Left lung (tissue), 4 donors: ENCODE measurements at regions not wholly inside any gene's neighbourhood (a gene's known extent, or its start where the extent isn't known, plus 50 kb on each side); places are given as distances from the start of the nearest gene placed in this dataset.
A peak's percentile ranks its signal among the peaks of the same experiment; 100 is the strongest.

Experiments
- ATAC-seq: fragments of 200-7000 bp; cut with Tn5 transposase; one replicate; pipeline ENCODE4 v1.9.1; 2020; ENCODE audit warnings: moderate library complexity
- DNase-seq, 4 donors: peaks; one replicate each; pipeline ENCODE4 v3.0.0-alpha.2; 2013 to 2020
- H3K27ac ChIP-seq, 2 donors: fragments of 200-600 bp; sonication (generic) in 1 of 2; one replicate each; pipeline versions ENCODE4 v1.5.0 to v1.8.0; 2020 to 2021
- H3K27me3 ChIP-seq, 2 donors: fragments of 200-600 bp; sonication (generic) in 1 of 2; one replicate each; pipeline versions ENCODE4 v1.5.0 to v1.8.0; 2020 to 2021
- H3K36me3 ChIP-seq, 2 donors: fragments of 200-600 bp; sonication (generic) in 1 of 2; one replicate each; pipeline versions ENCODE4 v1.5.0 to v1.8.0; 2020 to 2021
- H3K4me1 ChIP-seq, 2 donors: fragments of 200-600 bp; one replicate each; pipeline ENCODE4 v1.8.0; 2021
- H3K4me3 ChIP-seq, 2 donors: fragments of 200-600 bp; sonication (generic) in 1 of 2; one replicate each; pipeline versions ENCODE4 v1.5.0 to v1.8.0; 2020 to 2021; ENCODE audit warnings: mild to moderate bottlenecking in 1 of 2
- H3K9me3 ChIP-seq, 2 donors: fragments of 200-600 bp; sonication (generic) in 1 of 2; one replicate each; pipeline versions ENCODE4 v1.5.0 to v1.8.0; 2020 to 2021
- CTCF ChIP-seq, 2 donors: fragments of 200-600 bp; sonication (generic) in 1 of 2; IDR thresholded peaks; one replicate each; pipeline versions ENCODE4 v1.5.0 to v1.8.0; 2021; ENCODE audit warnings: antibody characterized with exemption in 2 of 2
- intact Hi-C, 2 donors: fragments of 100-400 bp; cut with DNase I; formaldehyde crosslinking; loops; one replicate each; pipeline versions ENCODE4 v1.11.2 to v1.14.2; 2022
- donor health status: DM: no; HTN: yes; CAD: no.
- donor health status: DM: no; HTN: no; CAD: no.

- no peak for ATAC-seq
- H3K27me3 ChIP-seq, result no peaks in the 10 kb centered on the region
- H3K27ac ChIP-seq, result peak overlapping the region in 1 of 2 donors; percentile 6
- no peaks in the 10 kb centered on the region for H3K36me3 ChIP-seq
- no peak for DNase-seq
- H3K4me3 ChIP-seq, result no peak overlapping the region
- TF ChIP-seq CTCF (IDR thresholded peaks at IDR 0.05), result no peak
- intact Hi-C loops, result no loop called here
- no peaks in the 10 kb centered on the region for H3K4me1 ChIP-seq
- no peaks in the 10 kb centered on the region for H3K9me3 ChIP-seq
Measured at GRCh38 chr13:104025303-104025702, 959.1 kb upstream of the SLC10A2 start.

- peak overlapping the region in 1 of 2 donors; percentile 6 for H3K27ac ChIP-seq
- H3K27me3 ChIP-seq, result no peaks in the 10 kb centered on the region
- no peak for DNase-seq
- intact Hi-C loops, result no loop called here
- no peaks in the 10 kb centered on the region for H3K36me3 ChIP-seq
- H3K4me3 ChIP-seq, result no peak overlapping the region
- H3K9me3 ChIP-seq, result no peaks in the 10 kb centered on the region
- H3K4me1 ChIP-seq, result no peaks in the 10 kb centered on the region
- ATAC-seq, result no peak
- no peak for TF ChIP-seq CTCF (IDR thresholded peaks at IDR 0.05)
Measured at GRCh38 chr13:104024416-104025170, 958.4 kb upstream of the SLC10A2 start.

GRCh38 chr13:104021806-104022397 lies 955.7 kb upstream of the SLC10A2 start:
- intact Hi-C loops, result no loop called here
- ATAC-seq, result no peak
- DNase-seq, result no peak
- no peak for TF ChIP-seq CTCF (IDR thresholded peaks at IDR 0.05)
- Histone ChIP-seq H3K4me3 (no peak overlapping the region), H3K9me3 (peaks cover 0 to 6% of the 10 kb centered on the region in 2 donors), H3K27me3 (no peaks in the 10 kb centered on the region), H3K36me3 (no peaks in the 10 kb centered on the region), H3K27ac (no peak overlapping the region), H3K4me1 (no peaks in the 10 kb centered on the region)

- intact Hi-C loops, result no loop called here
- Histone ChIP-seq H3K27ac (no peak overlapping the region), H3K4me1 (no peaks in the 10 kb centered on the region), H3K36me3 (no peaks in the 10 kb centered on the region), H3K4me3 (no peak overlapping the region), H3K9me3 (peaks cover 0 to 10% of the 10 kb centered on the region in 2 donors), H3K27me3 (no peaks in the 10 kb centered on the region)
- no peak for TF ChIP-seq CTCF (IDR thresholded peaks at IDR 0.05)
- ATAC-seq, result no peak
- DNase-seq, result no peak
Measured at GRCh38 chr13:104017317-104017716, 951.1 kb upstream of the SLC10A2 start.

GRCh38 chr13:104015646-104016396 lies 949.6 kb upstream of the SLC10A2 start:
- Histone ChIP-seq H3K27ac (no peak overlapping the region), H3K4me3 (no peak overlapping the region), H3K9me3 (peaks cover 0 to 10% of the 10 kb centered on the region in 2 donors), H3K27me3 (no peaks in the 10 kb centered on the region), H3K36me3 (no peaks in the 10 kb centered on the region), H3K4me1 (no peaks in the 10 kb centered on the region)
- TF ChIP-seq CTCF (IDR thresholded peaks at IDR 0.05), result no peak
- intact Hi-C loops, result no loop called here
- DNase-seq, result no peak
- peak; percentile 30 for ATAC-seq
